GM23338 (cell line): ENCODE measurements at regions not wholly inside any gene's neighbourhood (a gene's known extent, or its start where the extent isn't known, plus 50 kb on each side); places are given as distances from the start of the nearest gene placed in this dataset.

Experiments
- ATAC-seq: fragments of 200-7000 bp; cut with Tn5 transposase; 3 replicates; pipeline ENCODE4 v1.9.1; 2020
- DNase-seq: peaks from one replicate; pipeline ENCODE4 v3.0.0-alpha.2; 2015; ENCODE audit warnings: low spot score
- H2AFZ ChIP-seq: fragments of 200-600 bp; sonication (generic); 2 replicates; pipeline ENCODE4 v1.8.0; 2016; ENCODE audit warnings: antibody characterized with exemption, mild to moderate bottlenecking, moderate library complexity
- H3F3A ChIP-seq: fragments of 200-600 bp; sonication (generic); replicated peaks from 2 replicates; pipeline ENCODE4 v1.8.0; 2017; ENCODE audit warnings: antibody characterized with exemption, mixed run types, low read depth
- H3K27ac ChIP-seq: fragments of 200-600 bp; sonication (generic); 2 replicates; pipeline ENCODE4 v1.6.1; 2016; ENCODE audit warnings: low read depth
- H3K27me3 ChIP-seq: fragments of 200-600 bp; sonication (generic); 2 replicates; pipeline ENCODE4 v1.8.0; 2016; ENCODE audit warnings: mild to moderate bottlenecking, mixed run types, moderate library complexity; ENCODE audit not compliant: insufficient read depth
- H3K36me3 ChIP-seq: fragments of 200-600 bp; sonication (generic); 2 replicates; pipeline ENCODE4 v1.8.0; 2016; ENCODE audit warnings: mild to moderate bottlenecking; ENCODE audit not compliant: insufficient read depth
- H3K4me1 ChIP-seq: fragments of 200-600 bp; sonication (generic); 2 replicates; pipeline ENCODE4 v1.8.0; 2016; ENCODE audit warnings: mild to moderate bottlenecking, moderate library complexity; ENCODE audit not compliant: insufficient read depth
- H3K4me2 ChIP-seq: fragments of 200-600 bp; sonication (generic); 2 replicates; pipeline ENCODE4 v1.7.1; 2017; ENCODE audit warnings: mixed run types
- H3K4me3 ChIP-seq: fragments of 200-600 bp; sonication (generic); 2 replicates; pipeline ENCODE4 v1.6.1; 2016; ENCODE audit warnings: mixed run types
- H3K79me2 ChIP-seq: fragments of 200-600 bp; sonication (generic); replicated peaks from 2 replicates; pipeline ENCODE4 v1.8.0; 2017; ENCODE audit warnings: mild to moderate bottlenecking; ENCODE audit not compliant: insufficient read depth
- H3K9me2 ChIP-seq: fragments of 200-600 bp; sonication (generic); 2 replicates; pipeline ENCODE4 v1.8.0; 2017; ENCODE audit not compliant: insufficient read depth
- H4K20me1 ChIP-seq: fragments of 200-600 bp; sonication (generic); replicated peaks from 2 replicates; pipeline ENCODE4 v1.8.0; 2017; ENCODE audit warnings: mild to moderate bottlenecking; ENCODE audit not compliant: insufficient read depth
- H3K27ac Mint-ChIP-seq: 2 replicates; pipeline ENCODE4 v1.8.0; 2020; ENCODE audit warnings: inconsistent platforms, mild to moderate bottlenecking, moderate library complexity, mixed read lengths
- H3K27me3 Mint-ChIP-seq: 3 replicates; pipeline ENCODE4 v1.8.0; 2022; ENCODE audit warnings: low read depth, mild to moderate bottlenecking, moderate library complexity, mixed read lengths, inconsistent platforms; ENCODE audit not compliant: insufficient read depth, poor library complexity
- H3K36me3 Mint-ChIP-seq: 3 replicates; pipeline ENCODE4 v1.8.0; 2021; ENCODE audit warnings: low read depth, mild to moderate bottlenecking, inconsistent platforms, moderate library complexity, mixed read lengths
- H3K4me1 Mint-ChIP-seq: 3 replicates; pipeline ENCODE4 v1.8.0; 2020; ENCODE audit warnings: mild to moderate bottlenecking, inconsistent platforms, mixed read lengths
- H3K4me3 Mint-ChIP-seq: 3 replicates; pipeline ENCODE4 v1.8.0; 2021; ENCODE audit warnings: moderate library complexity, mild to moderate bottlenecking, inconsistent platforms, mixed read lengths
- H3K9me3 Mint-ChIP-seq: 3 replicates; pipeline ENCODE4 v1.8.0; 2020; ENCODE audit warnings: moderate library complexity, mild to moderate bottlenecking, inconsistent platforms, mixed read lengths
- CREB1 ChIP-seq: fragments of 250-450 bp; sonication (Bioruptor Pico); IDR thresholded peaks from 2 replicates; pipeline ENCODE4 v1.5.0; 2020; ENCODE audit warnings: low read depth, mild to moderate bottlenecking, moderate library complexity
- CTCF ChIP-seq, 2 experiments: fragments of 200-600 bp in 1 of 2; sonication (generic) in 1 of 2; conservative IDR thresholded peaks; 2 replicates each; pipeline versions ENCODE4 v1.5.1 to v1.6.1; 2016 to 2017; ENCODE audit warnings: antibody characterized with exemption in 2 of 2, low read depth in 2 of 2, mild to moderate bottlenecking in 2 of 2, moderate library complexity in 1 of 2
- ETS1 ChIP-seq: IDR thresholded peaks from 2 replicates; pipeline ENCODE4 v1.6.1; 2016; ENCODE audit warnings: antibody characterized with exemption
- EZH2 ChIP-seq: fragments of 200-600 bp; sonication (generic); IDR thresholded peaks from one replicate; pipeline ENCODE4 v1.8.0; 2017; ENCODE audit warnings: antibody characterized with exemption, mild to moderate bottlenecking, low read depth; ENCODE audit not compliant: unreplicated experiment
- EZH2phosphoT487 ChIP-seq: fragments of 200-600 bp; sonication (generic); IDR thresholded peaks from one replicate; pipeline ENCODE4 v1.8.1; 2018; ENCODE audit warnings: antibody characterized with exemption; ENCODE audit not compliant: unreplicated experiment
- JUNB ChIP-seq: IDR thresholded peaks from one replicate; pipeline ENCODE4 v1.6.1; 2016; ENCODE audit warnings: antibody characterized with exemption; ENCODE audit not compliant: unreplicated experiment
- NANOG ChIP-seq: IDR thresholded peaks from 2 replicates; pipeline ENCODE4 v1.6.1; 2016; ENCODE audit warnings: antibody characterized with exemption, borderline replicate concordance
- POLR2AphosphoS5 ChIP-seq: IDR thresholded peaks from 2 replicates; pipeline ENCODE4 v1.6.1; 2016; ENCODE audit warnings: antibody characterized with exemption, low read depth
- REST ChIP-seq: IDR thresholded peaks from one replicate; pipeline ENCODE4 v1.6.1; 2018; ENCODE audit warnings: antibody characterized with exemption; ENCODE audit not compliant: unreplicated experiment
- STAT1 ChIP-seq: IDR thresholded peaks from one replicate; pipeline ENCODE4 v1.6.1; 2016; ENCODE audit warnings: antibody characterized with exemption; ENCODE audit not compliant: unreplicated experiment
- ZNF114 ChIP-seq: fragments of 250-450 bp; sonication (Bioruptor Pico); IDR thresholded peaks from 2 replicates; pipeline ENCODE4 v1.5.0; 2020; ENCODE audit warnings: mild to moderate bottlenecking, moderate library complexity
- ZNF331 ChIP-seq: fragments of 250-450 bp; sonication (Bioruptor Pico); IDR thresholded peaks from 2 replicates; pipeline ENCODE4 v1.5.0; 2020; ENCODE audit warnings: low read depth, mild to moderate bottlenecking, moderate library complexity
- ZNF462 ChIP-seq: fragments of 250-450 bp; sonication (Bioruptor Pico); IDR thresholded peaks from 2 replicates; pipeline ENCODE4 v1.5.0; 2020; ENCODE audit warnings: mild to moderate bottlenecking, moderate library complexity

- Mint-ChIP-seq H3K36me3 (no peaks in the 10 kb centered on the region), H3K9me3 (no peaks in the 10 kb centered on the region), H3K4me3 (no peak overlapping the region), H3K27ac (no peak overlapping the region), H3K27me3 (peaks cover 4% of the 10 kb centered on the region), H3K4me1 (no peaks in the 10 kb centered on the region)
- no peaks in the 10 kb centered on the region for H3K79me2 ChIP-seq
- DNase-seq, result no peak
- no peak for TF ChIP-seq ETS1
- TF ChIP-seq NANOG, result no peak
- TF ChIP-seq JUNB, result no peak
- TF ChIP-seq POLR2AphosphoS5, result no peak
- no peak for TF ChIP-seq STAT1
- no peak for TF ChIP-seq CREB1 (CRISPR knock-in tag)
- TF ChIP-seq EZH2, result no peak
- no peak for TF ChIP-seq ZNF331 (CRISPR knock-in tag)
- TF ChIP-seq ZNF462 (CRISPR knock-in tag), result no peak
- no peak for TF ChIP-seq ZNF114 (CRISPR knock-in tag)
- no peak for TF ChIP-seq CTCF (conservative IDR thresholded peaks at IDR 0.05; ENCODE audit: low read depth in 2 of 2)
- TF ChIP-seq EZH2phosphoT487, result no peak
- no peak for TF ChIP-seq REST
- no peaks in the 10 kb centered on the region for H3K4me1 ChIP-seq
- no peaks in the 10 kb centered on the region for H3K36me3 ChIP-seq
- H3K27me3 ChIP-seq, result no peaks in the 10 kb centered on the region
- no peak overlapping the region for H3K4me3 ChIP-seq
- H3K27ac ChIP-seq, result no peak overlapping the region
- H4K20me1 ChIP-seq, result no peaks in the 10 kb centered on the region
- no peaks in the 10 kb centered on the region for H3F3A ChIP-seq
- H3K4me2 ChIP-seq, result no peak overlapping the region
- 0 out of 2 replicates have a peak, but pooled peaks cover 3% of the 10 kb centered on the region for H3K9me2 ChIP-seq
- no peak overlapping the region for H2AFZ ChIP-seq
- no peak for ATAC-seq
These were observed 57.8 kb upstream of the ITM2B start for GRCh38 chr13:48175185-48175584.
